OCI-LY7 (cell line): ENCODE measurements at regions not wholly inside any gene's neighbourhood (a gene's known extent, or its start where the extent isn't known, plus 50 kb on each side); places are given as distances from the start of the nearest gene placed in this dataset.

Experiments
- BruUV-seq: library from RNA; stranded (reverse); fragments of 400-500 nt; replicated peaks from 2 replicates; lab custom pipeline; 2021; lab: Mats Ljungman, UMichigan
- CTCF ChIA-PET: fragments of 300-600 bp; sonication (Branson Sonifier 250); formaldehyde crosslinking; loops from one replicate; lab custom pipeline; 2022; ENCODE audit warnings: antibody characterized with exemption; ENCODE audit not compliant: unreplicated experiment; lab: Charles Lee
- POLR2A ChIA-PET: fragments of 300-600 bp; sonication (Branson Sonifier 250); formaldehyde crosslinking; loops from one replicate; lab custom pipeline; 2022; ENCODE audit warnings: antibody characterized with exemption; lab: Charles Lee
- DNase-seq: peaks from one replicate; pipeline ENCODE4 v3.0.0-alpha.2; 2015; ENCODE audit warnings: low spot score
- H2AFZ ChIP-seq: fragments of 200-600 bp; sonication (generic), shearing (Covaris generic); 2 replicates; pipeline ENCODE4 v1.6.1; 2014; ENCODE audit warnings: mild to moderate bottlenecking, antibody characterized with exemption, low read length, moderate library complexity
- H3K27ac ChIP-seq: fragments of 200-600 bp; sonication (generic); 2 replicates; pipeline ENCODE4 v1.5.1; 2014; ENCODE audit warnings: mixed run types, low read depth, mild to moderate bottlenecking, moderate library complexity, low read length, inconsistent platforms; ENCODE audit not compliant: poor library complexity, severe bottlenecking
- H3K36me3 ChIP-seq: fragments of 200-600 bp; sonication (generic); 2 replicates; pipeline ENCODE4 v1.6.1; 2014; ENCODE audit warnings: mild to moderate bottlenecking, antibody characterized with exemption, low read length, moderate library complexity, mixed read lengths; ENCODE audit not compliant: insufficient read depth
- H3K4me1 ChIP-seq: fragments of 200-600 bp; sonication (generic); 2 replicates; pipeline ENCODE4 v1.5.1; 2014; ENCODE audit warnings: mild to moderate bottlenecking, low read length; ENCODE audit not compliant: insufficient read depth, poor library complexity, severe bottlenecking
- H3K4me2 ChIP-seq: fragments of 200-600 bp; sonication (generic); 2 replicates; pipeline ENCODE4 v1.6.1; 2014; ENCODE audit warnings: mild to moderate bottlenecking, low read length
- H3K4me3 ChIP-seq: fragments of 200-600 bp; sonication (generic); 2 replicates; pipeline ENCODE4 v1.5.1; 2014; ENCODE audit warnings: mild to moderate bottlenecking, low read depth, low read length; ENCODE audit not compliant: poor library complexity, severe bottlenecking
- H3K79me2 ChIP-seq: fragments of 200-600 bp; sonication (generic); 2 replicates; pipeline ENCODE4 v1.6.1; 2016; ENCODE audit warnings: low read depth, mild to moderate bottlenecking, low read length, moderate library complexity, mixed read lengths; ENCODE audit not compliant: insufficient read depth
- H3K9me2 ChIP-seq: fragments of 200-600 bp; sonication (generic); 2 replicates; pipeline ENCODE4 v1.6.1; 2016; ENCODE audit warnings: mild to moderate bottlenecking, low read length, mixed read lengths; ENCODE audit not compliant: insufficient read depth
- H3K9me3 ChIP-seq: fragments of 200-600 bp; sonication (generic); 2 replicates; pipeline ENCODE4 v1.6.1; 2014; ENCODE audit warnings: mild to moderate bottlenecking, mixed run types, low read length, mixed read lengths
- H4K20me1 ChIP-seq: fragments of 200-600 bp; sonication (generic); 2 replicates; pipeline ENCODE4 v1.6.1; 2014; ENCODE audit warnings: mild to moderate bottlenecking, antibody characterized with exemption, low read length, moderate library complexity, mixed read lengths; ENCODE audit not compliant: insufficient read depth
- EZH2phosphoT487 ChIP-seq: fragments of 200-600 bp; sonication (generic); IDR thresholded peaks from 2 replicates; pipeline ENCODE4 v1.6.1; 2018; ENCODE audit warnings: low read depth, borderline replicate concordance, mild to moderate bottlenecking, mixed run types, antibody characterized with exemption, low read length, moderate library complexity, mixed read lengths
- intact Hi-C: fragments of 100-400 bp; cut with micrococcal nuclease; formaldehyde crosslinking; loops from one replicate; pipeline ENCODE4 v1.10.0; 2022; ENCODE audit not compliant: unreplicated experiment
- TF ChIP-seq, protein P1 (sequence below): fragments of 200-600 bp; sonication (generic); conservative IDR thresholded peaks from 2 replicates; pipeline ENCODE4 v1.5.1; 2014; ENCODE audit warnings: mild to moderate bottlenecking, antibody characterized with exemption, low read length, moderate library complexity, mixed read lengths

DNA sequence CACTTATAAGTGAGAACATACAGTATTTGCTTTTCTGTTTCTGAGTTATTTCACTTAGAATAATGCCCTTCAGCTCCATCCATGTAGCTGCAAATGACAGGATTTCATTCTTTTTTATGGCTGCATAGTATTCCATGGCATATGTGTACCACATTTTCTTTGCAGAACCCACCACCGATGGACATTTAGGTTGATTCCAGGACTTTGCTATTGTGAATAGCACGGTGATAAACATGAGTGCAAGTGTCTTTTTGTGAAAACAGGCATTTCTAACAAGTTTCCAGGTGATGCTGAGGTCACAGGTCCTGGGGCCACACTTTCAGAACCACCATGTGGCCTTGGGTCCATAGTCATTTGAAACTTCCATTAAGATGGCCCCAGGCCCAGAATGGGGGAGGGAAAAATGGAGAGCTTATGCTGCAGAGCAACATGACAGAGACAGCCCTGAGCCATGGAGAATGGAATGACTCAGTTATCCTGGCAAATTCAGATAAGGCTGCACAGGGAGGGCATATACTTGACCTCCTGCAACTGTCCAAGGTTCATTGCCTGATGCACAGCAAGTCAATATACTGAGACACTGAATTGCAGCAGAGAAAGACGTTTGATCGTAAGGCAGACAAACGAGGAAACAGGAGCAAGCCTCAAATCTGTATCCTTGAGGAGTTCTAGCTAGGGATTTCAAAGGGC lies 248.0 kb upstream of the GALNT17 start:
- no TSS peak for BruUV-seq

DNA sequence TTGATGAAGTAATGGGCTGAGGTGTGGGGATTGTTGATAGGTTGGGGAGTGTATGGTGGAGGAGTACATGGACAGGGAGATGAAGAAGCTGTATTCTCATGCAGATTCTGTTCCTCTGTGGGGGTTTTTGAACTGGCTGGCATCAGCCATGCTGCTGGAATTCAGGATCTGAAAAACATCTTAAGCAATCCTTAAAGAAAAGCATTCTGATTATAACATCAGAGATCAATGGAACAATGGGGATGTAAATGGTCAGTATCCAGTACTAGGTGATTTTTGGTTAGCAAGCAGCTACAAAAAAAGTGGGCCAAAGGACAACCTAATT lies 247.5 kb upstream of the GALNT17 start:
- ChIA-PET CTCF (no interaction called here), POLR2A (interaction anchor here (0.6 kb wide), 1 partner anchor 779 kb away, joined by 3 read pairs; no protein-coding TSS in a partner anchor)
- no peak for DNase-seq
- intact Hi-C loops: no loop called here
- H3K27ac ChIP-seq: no peak overlapping the region
- no peaks in the 10 kb centered on the region for H3K36me3 ChIP-seq
- no peak overlapping the region for H3K4me3 ChIP-seq
- H3K9me2 ChIP-seq: no peaks in the 10 kb centered on the region
- no TSS peak for BruUV-seq
- H3K79me2 ChIP-seq: no peaks in the 10 kb centered on the region
- TF ChIP-seq, protein P1, sequence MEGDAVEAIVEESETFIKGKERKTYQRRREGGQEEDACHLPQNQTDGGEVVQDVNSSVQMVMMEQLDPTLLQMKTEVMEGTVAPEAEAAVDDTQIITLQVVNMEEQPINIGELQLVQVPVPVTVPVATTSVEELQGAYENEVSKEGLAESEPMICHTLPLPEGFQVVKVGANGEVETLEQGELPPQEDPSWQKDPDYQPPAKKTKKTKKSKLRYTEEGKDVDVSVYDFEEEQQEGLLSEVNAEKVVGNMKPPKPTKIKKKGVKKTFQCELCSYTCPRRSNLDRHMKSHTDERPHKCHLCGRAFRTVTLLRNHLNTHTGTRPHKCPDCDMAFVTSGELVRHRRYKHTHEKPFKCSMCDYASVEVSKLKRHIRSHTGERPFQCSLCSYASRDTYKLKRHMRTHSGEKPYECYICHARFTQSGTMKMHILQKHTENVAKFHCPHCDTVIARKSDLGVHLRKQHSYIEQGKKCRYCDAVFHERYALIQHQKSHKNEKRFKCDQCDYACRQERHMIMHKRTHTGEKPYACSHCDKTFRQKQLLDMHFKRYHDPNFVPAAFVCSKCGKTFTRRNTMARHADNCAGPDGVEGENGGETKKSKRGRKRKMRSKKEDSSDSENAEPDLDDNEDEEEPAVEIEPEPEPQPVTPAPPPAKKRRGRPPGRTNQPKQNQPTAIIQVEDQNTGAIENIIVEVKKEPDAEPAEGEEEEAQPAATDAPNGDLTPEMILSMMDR: no peak
- TF ChIP-seq EZH2phosphoT487: no peak
- H4K20me1 ChIP-seq: no peaks in the 10 kb centered on the region
- H2AFZ ChIP-seq: no peak overlapping the region
- no peak overlapping the region for H3K4me2 ChIP-seq
- no peaks in the 10 kb centered on the region for H3K9me3 ChIP-seq
- no peaks in the 10 kb centered on the region for H3K4me1 ChIP-seq

More for the DNA sequence above, 248.0 kb upstream of the GALNT17 start:
- Histone ChIP-seq H2AFZ (no peak overlapping the region), H3K4me1 (no peaks in the 10 kb centered on the region), H3K79me2 (no peaks in the 10 kb centered on the region), H3K27ac (no peak overlapping the region), H3K9me3 (no peaks in the 10 kb centered on the region), H4K20me1 (no peaks in the 10 kb centered on the region), H3K36me3 (no peaks in the 10 kb centered on the region), H3K9me2 (no peaks in the 10 kb centered on the region), H3K4me2 (no peak overlapping the region), H3K4me3 (no peak overlapping the region)
- ChIA-PET CTCF (no interaction called here), POLR2A (interaction anchor here (0.6 kb wide), 1 partner anchor 780 kb away, joined by 3 read pairs; no protein-coding TSS in a partner anchor)
- DNase-seq: no peak
- TF ChIP-seq EZH2phosphoT487: no peak
- TF ChIP-seq, protein P1: no peak
- intact Hi-C loops: no loop called here

DNA sequence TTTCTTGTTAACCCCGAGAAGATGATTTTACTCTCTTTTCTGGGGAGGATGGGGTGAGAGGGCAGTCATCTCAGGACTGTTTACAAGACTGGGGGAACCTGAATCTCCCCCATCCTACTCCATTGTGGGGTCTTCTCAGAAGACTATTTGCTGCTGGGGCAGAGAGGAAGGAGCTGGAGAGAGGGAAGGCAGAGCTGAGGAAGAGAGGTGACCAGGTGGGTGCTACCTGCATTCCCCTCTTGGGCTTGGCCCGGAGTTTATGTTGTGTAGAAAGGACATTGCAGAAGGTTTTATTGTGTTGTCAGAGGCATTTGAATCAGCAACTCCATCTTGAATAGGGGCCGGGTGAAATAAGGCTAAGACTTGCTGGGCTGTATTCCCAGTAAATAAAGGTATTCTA lies 247.1 kb upstream of the GALNT17 start:
- Histone ChIP-seq H2AFZ (no peak overlapping the region), H3K9me2 (no peaks in the 10 kb centered on the region), H3K4me1 (no peaks in the 10 kb centered on the region), H3K27ac (no peak overlapping the region), H3K4me3 (no peak overlapping the region), H3K4me2 (no peak overlapping the region), H3K36me3 (no peaks in the 10 kb centered on the region), H3K9me3 (no peaks in the 10 kb centered on the region), H4K20me1 (no peaks in the 10 kb centered on the region), H3K79me2 (no peaks in the 10 kb centered on the region)
- ChIA-PET POLR2A (no interaction called here), CTCF (no interaction called here)
- DNase-seq: no peak
- BruUV-seq: no TSS peak
- intact Hi-C loops: no loop called here
- no peak for TF ChIP-seq EZH2phosphoT487
- TF ChIP-seq, protein P1: no peak
